B cell (primary cell): ENCODE measurements at regions not wholly inside any gene's neighbourhood (a gene's known extent, or its start where the extent isn't known, plus 50 kb on each side); places are given as distances from the start of the nearest gene placed in this dataset.

Experiments
- EZH2 ChIP-seq: IDR thresholded peaks from 2 replicates; pipeline ENCODE4 v1.6.1; 2012; ENCODE audit warnings: borderline replicate concordance, low read depth, mild to moderate bottlenecking, moderate library complexity, low read length; ENCODE audit not compliant: insufficient read depth, poor library complexity, severe bottlenecking
- TF ChIP-seq, protein P1 (sequence below): fragments of 200-600 bp; IDR thresholded peaks from one replicate; pipeline ENCODE4 v1.8.0; 2022; ENCODE audit warnings: antibody characterized with exemption, mild to moderate bottlenecking

DNA sequence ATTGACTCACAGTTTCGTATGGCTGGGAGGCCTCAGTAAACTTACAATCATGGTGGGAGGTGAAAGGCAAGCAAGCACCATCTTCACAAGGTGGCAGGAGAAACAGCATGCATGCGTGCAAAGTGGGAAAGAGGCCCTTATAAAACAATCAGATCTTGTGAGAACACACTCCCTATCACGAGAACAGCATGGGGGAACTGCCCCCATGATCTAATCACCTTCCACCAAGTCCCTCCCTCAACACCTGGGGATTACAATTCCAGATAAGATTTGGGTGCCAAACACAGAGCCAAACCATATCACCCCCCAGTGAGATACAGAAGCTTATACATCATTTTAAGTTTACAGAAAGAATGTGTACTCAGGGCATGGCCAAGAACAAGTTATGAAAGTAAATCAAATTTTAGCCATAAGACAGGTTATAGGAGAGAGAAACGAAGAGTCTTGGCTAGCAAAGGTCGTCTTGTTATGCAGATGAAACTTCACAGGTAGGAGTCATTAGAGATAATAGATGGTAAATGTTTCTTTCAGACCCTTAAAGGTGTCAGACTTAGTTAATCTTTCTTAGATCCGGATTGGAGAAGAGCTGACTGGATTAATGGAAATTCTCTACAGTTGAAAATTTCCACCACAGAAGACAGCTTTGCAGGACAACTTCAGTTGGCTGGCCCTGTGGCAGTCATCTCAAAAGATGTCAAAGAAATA, 79.8 kb upstream of the SEL1L start:
- TF ChIP-seq, protein P1, sequence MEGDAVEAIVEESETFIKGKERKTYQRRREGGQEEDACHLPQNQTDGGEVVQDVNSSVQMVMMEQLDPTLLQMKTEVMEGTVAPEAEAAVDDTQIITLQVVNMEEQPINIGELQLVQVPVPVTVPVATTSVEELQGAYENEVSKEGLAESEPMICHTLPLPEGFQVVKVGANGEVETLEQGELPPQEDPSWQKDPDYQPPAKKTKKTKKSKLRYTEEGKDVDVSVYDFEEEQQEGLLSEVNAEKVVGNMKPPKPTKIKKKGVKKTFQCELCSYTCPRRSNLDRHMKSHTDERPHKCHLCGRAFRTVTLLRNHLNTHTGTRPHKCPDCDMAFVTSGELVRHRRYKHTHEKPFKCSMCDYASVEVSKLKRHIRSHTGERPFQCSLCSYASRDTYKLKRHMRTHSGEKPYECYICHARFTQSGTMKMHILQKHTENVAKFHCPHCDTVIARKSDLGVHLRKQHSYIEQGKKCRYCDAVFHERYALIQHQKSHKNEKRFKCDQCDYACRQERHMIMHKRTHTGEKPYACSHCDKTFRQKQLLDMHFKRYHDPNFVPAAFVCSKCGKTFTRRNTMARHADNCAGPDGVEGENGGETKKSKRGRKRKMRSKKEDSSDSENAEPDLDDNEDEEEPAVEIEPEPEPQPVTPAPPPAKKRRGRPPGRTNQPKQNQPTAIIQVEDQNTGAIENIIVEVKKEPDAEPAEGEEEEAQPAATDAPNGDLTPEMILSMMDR, result no peak
- no peak for TF ChIP-seq EZH2
